Stimulated activated CD8-positive, alpha-beta memory T cell treated with anti-CD3 and anti-CD28 coated beads, Interleukin-4, amount 100 ng/mL, for 24 hours (primary cell): ENCODE measurements at regions not wholly inside any gene's neighbourhood (a gene's known extent, or its start where the extent isn't known, plus 50 kb on each side); places are given as distances from the start of the nearest gene placed in this dataset.
"Not testable (repeated sequence)": the region's sequence is repeated elsewhere in the genome, so short reads cannot be mapped to it uniquely, and the experiment has no call there.

Source experiments
- DNase-seq: peaks from one replicate; pipeline ENCODE4 v3.0.0-alpha.2; 2020; ENCODE audit warnings: low read depth

GRCh38 chr3:40753291-40753770 is 228.6 kb downstream of the ZNF621 start:
- no peak for DNase-seq

- no peak for DNase-seq
Observed at GRCh38 chr3:40753951-40754350, 229.2 kb downstream of the ZNF621 start.

GRCh38 chr3:40754994-40755393 is 230.2 kb downstream of the ZNF621 start:
- DNase-seq = no peak

GRCh38 chr3:40756500-40756899 is 231.7 kb downstream of the ZNF621 start:
- DNase-seq = no peak

- DNase-seq = not testable (repeated sequence)
Observed at GRCh38 chr3:40762771-40763170, 238.0 kb downstream of the ZNF621 start.

- no peak for DNase-seq
Observed at GRCh38 chr3:40763807-40764206, 239.0 kb downstream of the ZNF621 start.

DNA sequence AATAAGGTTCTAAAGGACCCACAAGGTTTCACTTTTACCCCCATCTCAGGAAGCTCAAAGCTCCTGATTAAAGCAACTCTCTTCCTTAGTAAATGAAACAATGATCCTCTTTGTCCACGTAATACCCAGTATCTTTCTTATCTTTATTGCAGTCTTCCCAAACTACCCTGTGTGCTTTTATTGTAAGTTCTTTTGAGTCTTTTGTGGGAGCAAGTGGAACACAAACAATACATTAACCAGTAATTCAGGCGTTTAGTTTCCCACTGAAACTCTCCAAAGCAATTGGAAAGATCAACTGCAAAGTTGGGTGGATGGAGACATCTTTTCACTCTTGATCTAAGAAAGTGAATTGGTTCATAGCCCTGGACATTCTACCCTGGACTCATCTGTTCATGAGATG is 240.0 kb downstream of the ZNF621 start:
- DNase-seq = no peak

DNA sequence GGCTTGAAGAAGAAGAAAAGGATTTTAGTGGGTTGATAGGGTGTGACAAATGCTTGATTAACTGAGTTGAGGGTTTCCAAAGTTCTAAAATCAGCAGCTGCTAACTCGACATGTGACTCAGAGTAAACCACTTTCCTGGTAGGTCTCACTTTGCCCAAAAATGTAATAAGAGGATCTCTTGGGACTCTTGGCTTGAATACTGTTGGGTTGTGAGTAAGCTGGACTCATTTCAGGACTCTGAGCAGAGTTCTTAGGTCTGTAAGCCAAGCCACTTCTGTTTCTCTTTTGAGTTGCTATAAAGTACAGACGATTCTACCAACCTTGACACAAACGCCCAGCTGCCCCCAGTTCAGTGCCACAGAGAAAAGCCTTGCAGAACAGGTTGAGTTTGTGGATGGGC is 241.1 kb downstream of the ZNF621 start:
- DNase-seq = no peak

DNA sequence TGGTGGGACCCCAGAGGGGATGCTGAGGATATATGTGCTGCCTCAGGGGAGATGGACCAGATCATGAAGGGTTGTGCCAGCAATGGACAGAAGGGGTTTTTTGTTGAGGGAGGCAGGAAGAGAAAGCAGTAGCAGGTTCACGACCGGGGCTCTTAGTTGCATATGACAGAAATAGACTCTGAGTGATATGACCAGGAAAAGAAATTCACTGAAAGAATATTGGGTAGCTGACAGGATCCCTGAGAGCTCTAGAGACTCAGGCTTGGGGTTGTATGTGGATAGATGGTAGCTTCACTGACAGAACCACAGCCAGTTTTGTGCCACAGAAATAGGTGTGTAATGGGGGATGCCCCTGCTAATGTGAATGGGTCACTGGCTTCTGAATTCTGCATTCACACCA is 241.6 kb downstream of the ZNF621 start:
- no peak for DNase-seq

DNA sequence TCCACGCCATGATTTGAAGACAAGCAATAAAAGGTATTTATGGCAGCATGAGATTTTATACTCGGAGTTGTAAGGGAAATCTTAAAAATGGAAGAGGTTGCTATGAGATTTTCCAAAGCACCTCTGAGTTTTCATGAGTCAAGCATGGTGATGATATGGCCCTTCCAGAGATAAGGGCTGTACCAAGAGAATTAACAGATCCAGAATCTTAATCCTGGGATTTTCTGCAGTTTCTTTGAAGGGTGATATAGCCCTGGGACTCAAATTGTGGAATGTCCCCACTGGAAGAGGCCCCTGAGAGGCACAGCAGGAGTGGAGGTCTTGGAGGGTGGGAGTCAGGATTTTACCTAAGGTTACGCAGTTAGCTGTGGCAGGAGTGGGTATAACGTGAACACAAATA is 243.3 kb downstream of the ZNF621 start:
- no peak for DNase-seq

DNA sequence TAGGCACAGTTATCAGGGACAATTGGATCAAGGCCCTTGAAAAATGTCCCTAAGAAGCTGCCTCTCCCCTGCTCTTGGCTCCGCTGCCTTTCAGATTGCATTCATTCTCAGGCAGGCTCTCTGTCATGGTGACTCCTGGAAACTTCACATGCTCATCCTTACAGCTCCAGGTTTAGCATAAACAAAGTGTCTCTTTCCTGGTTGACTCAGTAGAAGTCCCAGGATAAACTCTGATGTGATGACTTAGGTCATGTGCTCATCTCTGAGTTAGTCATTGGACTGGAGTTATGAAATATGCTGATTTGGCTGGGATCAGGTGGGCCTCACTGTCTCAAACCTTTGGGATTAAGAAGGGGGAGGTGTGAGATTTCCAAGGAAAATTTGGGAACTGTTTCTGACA is 243.8 kb downstream of the ZNF621 start:
- DNase-seq = no peak

GRCh38 chr3:40770061-40770460 is 245.3 kb downstream of the ZNF621 start:
- no peak for DNase-seq

DNA sequence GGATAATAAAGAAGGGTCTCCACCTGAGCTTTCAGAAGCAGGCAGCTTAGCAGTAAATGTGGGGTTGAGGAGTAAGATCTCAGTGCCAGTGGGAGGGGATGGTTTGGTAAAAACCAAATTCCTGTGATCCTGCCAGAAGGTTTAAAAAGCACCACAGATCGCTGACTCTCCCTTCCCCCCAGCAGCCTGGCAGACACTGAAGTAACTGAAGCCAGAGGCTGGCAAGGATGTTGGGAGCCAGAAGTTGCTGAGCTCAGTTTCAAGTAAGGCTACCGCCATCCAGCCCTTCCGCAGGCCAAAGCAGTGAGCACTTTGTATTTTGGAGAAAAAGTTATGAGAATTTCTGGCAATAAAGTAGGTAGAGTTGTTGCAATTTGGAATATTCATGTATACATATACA is 246.4 kb downstream of the ZNF621 start:
- no peak for DNase-seq

- no peak for DNase-seq
Observed at GRCh38 chr3:40779039-40779438, 254.3 kb downstream of the ZNF621 start.

DNA sequence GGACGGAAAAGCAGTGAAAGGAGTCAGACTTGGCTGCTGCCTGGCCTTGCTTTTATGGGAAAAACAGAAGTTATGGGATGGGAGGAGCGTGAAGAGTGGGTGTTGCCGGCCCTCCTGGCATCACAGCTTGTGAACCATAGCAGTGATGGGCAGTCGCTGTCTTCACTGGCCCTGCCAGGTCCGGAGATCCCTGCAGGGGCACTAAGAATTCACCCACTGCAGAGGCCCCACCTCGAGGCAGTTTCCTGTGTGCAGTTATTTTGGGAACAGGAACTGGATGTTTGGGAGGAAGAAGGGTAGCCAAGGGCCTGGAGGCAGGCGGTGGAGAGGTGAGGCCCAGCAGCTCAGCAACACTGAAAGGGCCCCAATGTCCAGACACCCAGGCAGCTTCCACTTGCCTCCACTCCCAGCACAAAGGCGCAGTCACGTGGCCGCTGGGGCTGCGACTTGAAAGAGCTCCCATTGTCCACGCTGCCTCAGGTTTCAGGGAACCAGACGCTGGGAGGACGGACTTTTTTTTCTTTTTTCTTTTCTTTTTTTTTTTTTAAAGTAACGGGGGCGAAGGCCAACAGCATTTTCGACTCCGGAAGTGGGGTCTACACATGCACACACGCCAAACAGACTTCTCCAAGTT is 255.6 kb downstream of the ZNF621 start:
- DNase-seq = no peak

GRCh38 chr3:40780925-40781406 is 256.2 kb downstream of the ZNF621 start:
- DNase-seq = no peak

- DNase-seq = no peak
Observed at GRCh38 chr3:40782111-40782721, 257.5 kb downstream of the ZNF621 start.

- DNase-seq = no peak
Observed at GRCh38 chr3:40790746-40791145, 266.0 kb downstream of the ZNF621 start.

DNA sequence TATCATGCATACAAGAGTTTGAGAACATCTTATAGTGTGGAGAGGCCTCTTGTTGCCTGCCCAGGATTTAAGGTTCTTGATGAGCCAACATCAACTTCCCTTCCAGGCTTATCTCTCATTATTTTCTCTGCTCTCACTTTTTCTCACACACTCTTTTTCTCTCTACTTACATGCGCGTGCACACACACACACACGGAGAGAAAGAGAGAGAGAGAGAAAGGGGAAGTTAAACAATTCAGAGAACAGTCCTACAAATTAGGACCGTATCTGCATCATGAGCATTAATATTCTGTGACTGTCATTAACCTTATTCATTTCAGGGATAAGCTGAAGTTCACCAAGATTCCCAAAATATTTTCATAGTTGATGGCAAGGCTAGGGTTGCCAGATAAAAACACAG is 269.0 kb downstream of the ZNF621 start:
- no peak for DNase-seq

- no peak for DNase-seq
Observed at GRCh38 chr3:40800343-40800742, 275.6 kb downstream of the ZNF621 start.

DNA sequence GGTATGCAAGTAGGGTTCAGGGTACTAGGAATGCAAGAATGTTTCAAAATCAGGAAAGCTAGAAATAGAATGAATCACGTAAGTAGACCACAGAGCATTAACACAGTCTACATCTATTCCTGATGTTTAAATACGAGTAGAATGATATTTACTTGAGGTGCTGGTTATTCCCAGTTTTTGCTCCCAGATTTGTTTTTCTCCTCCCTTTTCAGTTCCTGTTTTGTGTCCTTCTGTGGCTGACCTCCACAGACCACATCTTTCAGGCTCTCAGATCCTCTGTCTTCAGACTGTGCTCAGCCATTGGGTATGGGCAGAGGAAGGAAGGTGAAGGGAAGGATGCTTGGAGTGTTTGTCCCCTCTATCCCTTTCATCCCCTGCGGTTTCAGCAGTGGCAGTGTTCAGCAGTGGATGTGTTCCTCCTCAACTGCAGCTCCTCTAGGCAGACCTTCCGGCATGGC is 276.6 kb downstream of the ZNF621 start:
- no peak for DNase-seq

GRCh38 chr3:40803311-40803710 is 278.6 kb downstream of the ZNF621 start:
- DNase-seq = no peak

DNA sequence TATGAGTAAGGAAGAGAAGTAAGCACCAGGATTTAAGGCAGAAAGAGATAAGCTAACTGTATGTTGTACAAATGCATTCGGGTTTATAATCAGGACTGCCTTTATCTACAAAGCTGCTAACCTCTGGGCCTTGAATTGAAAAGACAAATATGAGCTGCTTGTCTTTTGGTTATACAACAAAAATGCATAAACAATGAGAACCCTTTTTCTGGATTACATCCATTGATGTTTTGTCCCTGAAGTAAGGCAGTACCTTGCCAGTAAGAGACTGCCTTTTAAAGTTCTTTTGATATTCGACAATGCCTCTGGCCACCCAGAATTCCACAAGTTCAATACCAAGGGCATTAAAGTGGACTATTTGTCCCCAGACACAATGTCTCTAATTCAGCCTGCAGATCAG is 280.7 kb downstream of the ZNF621 start:
- DNase-seq = no peak

GRCh38 chr3:40810813-40811212 is 286.1 kb downstream of the ZNF621 start:
- no peak for DNase-seq
